OCI-LY1 (cell line): ENCODE measurements at regions not wholly inside any gene's neighbourhood (a gene's known extent, or its start where the extent isn't known, plus 50 kb on each side); places are given as distances from the start of the nearest gene placed in this dataset.

ENCODE experiments used
- CTCF ChIP-seq: fragments of 200-600 bp; sonication (generic), shearing (Covaris generic); IDR thresholded peaks from 2 replicates; pipeline ENCODE4 v1.5.1; 2017; ENCODE audit warnings: mild to moderate bottlenecking, antibody characterized with exemption, low read length, moderate library complexity, mixed read lengths
- EZH2 ChIP-seq: fragments of 200-600 bp; sonication (generic), shearing (Covaris generic); IDR thresholded peaks from 2 replicates; pipeline ENCODE4 v1.8.0; 2017; ENCODE audit warnings: borderline replicate concordance, mixed run types, mild to moderate bottlenecking, antibody characterized with exemption, low read length, moderate library complexity, mixed read lengths

GRCh38 chr4:27289704-27290103 lies 429.1 kb downstream of the STIM2 start:
- no peak for TF ChIP-seq CTCF
- TF ChIP-seq EZH2: no peak
